ENCODE measurements at regions not wholly inside any gene's neighbourhood (a gene's known extent, or its start where the extent isn't known, plus 50 kb on each side); places are given as distances from the start of the nearest gene placed in this dataset.

- no peak for TF ChIP-seq CTCF (IDR thresholded peaks at IDR 0.05)
- TF ChIP-seq POLR2A (IDR thresholded peaks at IDR 0.05; ENCODE audit: low read depth) = no peak
- no peak for TF ChIP-seq EP300 (IDR thresholded peaks at IDR 0.05)
These were observed 164.8 kb upstream of the ARID1B start for GRCh38 chr6:156612361-156612760.

Data from esophagus muscularis mucosa (tissue), 4 donors.